ENCODE measurements at regions not wholly inside any gene's neighbourhood (a gene's known extent, or its start where the extent isn't known, plus 50 kb on each side); places are given as distances from the start of the nearest gene placed in this dataset.

- no peak for DNase-seq (ENCODE audit: low read depth)
Measured at GRCh38 chr4:123807866-123808265, 411.3 kb downstream of the SPRY1 start.

DNA sequence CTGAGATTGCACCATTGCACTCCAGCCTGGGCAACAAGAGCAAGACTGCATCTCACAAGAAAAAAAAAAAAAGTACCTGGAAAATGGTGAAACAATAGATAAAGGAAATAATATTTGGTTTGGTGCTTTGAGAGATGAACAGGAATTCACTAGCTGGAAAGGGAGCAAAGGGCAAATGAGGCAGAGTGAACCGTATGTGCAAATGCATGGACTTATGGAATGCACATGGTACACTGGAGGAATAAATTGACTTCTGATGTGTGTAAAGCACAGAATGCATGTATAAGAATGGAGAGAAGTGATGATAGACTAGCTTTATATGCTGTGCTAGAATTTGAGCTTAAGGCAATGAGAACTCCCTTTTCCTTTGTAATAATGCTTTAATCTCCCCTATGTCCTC is 413.3 kb downstream of the SPRY1 start:
- DNase-seq (ENCODE audit: low read depth) = no peak

- no peak for DNase-seq (ENCODE audit: low read depth)
Measured at GRCh38 chr4:123812066-123812390, 415.4 kb downstream of the SPRY1 start.

- no peak for DNase-seq (ENCODE audit: low read depth)
Measured at GRCh38 chr4:123813901-123814300, 417.3 kb downstream of the SPRY1 start.

DNA sequence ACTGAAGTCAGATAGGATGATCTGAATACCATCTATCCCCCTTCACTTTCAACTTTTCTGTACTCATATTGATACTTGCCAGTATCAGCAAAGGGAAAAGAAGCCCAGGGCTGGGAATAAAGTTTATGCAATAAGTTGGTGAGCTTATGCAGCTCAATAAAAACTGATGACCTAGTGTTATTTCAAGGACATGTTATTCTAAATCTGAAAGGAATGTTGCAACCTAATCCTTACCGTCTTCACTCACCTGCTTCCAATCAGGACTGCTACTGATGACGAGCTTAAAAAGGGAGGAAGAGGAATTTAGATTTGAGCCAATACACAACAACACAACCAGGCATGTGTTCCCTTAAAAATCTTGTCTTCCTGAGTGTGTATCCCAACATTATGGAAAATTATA is 419.9 kb downstream of the SPRY1 start:
- DNase-seq (ENCODE audit: low read depth) = no peak

- no peak for DNase-seq (ENCODE audit: low read depth)
Measured at GRCh38 chr4:123817025-123817688, 420.6 kb downstream of the SPRY1 start.

DNA sequence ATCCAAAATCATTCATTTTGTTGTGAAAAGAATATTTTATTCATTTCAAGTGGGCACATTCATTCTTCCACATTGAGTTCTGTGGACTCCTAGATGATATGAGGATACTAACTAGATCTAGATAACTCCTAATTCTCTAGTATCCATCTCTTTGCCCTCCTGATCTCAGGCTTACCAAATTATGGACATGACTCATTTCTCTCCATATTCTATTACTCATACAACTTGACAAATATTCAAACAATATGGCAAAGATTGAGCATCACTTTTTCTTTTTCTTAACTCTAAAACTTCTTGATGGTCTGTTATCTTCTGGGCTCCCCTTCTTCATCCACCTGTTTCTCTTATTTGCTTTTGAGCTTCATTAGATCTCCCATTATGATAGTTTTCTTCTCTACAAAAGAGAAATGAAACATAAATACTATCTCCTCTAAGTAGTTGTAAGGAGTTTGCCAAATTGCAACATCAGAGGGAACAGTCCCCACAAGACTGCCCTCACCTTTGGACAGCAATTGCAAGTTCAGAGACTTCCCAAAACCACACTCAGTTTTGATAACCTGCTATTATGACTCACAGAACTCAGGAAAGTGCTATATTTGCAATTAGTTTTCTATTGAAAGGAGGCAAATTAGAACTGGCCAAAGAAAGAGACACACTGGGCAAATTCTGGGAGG is 422.9 kb downstream of the SPRY1 start:
- no peak for DNase-seq (ENCODE audit: low read depth)

DNA sequence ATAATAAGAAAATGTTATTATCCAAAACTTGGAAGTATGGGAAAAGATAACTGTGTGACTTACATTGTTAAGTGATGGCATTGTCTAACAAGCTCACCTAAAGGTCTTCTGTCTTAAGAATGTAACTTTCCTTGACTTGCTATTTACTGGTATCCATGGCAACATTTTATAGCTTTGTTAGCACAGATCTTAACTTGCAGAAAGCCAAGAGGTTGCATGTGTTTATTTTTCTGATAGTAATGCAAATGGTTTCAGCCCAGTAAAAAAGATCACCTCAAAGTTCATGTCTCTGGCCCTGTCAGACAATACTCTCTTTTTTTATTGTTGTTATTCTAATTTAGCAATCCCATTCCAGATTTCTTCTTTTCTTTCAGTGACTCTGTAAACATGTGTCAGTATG is 425.3 kb downstream of the SPRY1 start:
- DNase-seq (ENCODE audit: low read depth) = no peak

GRCh38 chr4:123822353-123822752 is 425.8 kb downstream of the SPRY1 start:
- no peak for DNase-seq (ENCODE audit: low read depth)

GRCh38 chr4:123823244-123823643 is 426.6 kb downstream of the SPRY1 start:
- DNase-seq (ENCODE audit: low read depth) = no peak

DNA sequence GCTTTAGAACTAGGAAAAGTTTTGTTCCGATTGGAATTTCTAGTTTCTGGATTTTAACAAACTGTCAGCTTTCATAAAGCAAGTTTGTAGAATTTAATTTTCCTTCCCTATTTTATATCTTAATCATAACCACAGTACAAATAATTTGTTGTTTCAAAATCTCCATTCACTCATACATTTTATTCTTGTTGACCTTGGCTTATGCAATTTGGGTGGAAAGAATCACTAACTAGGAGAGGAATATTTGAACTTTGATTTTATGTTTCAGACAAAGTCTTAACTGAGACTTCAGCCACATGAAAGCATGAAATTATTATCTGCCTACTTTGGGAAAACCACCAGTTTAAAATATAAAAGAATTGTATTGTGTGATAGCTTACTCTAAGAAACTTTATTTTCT is 427.9 kb downstream of the SPRY1 start:
- DNase-seq (ENCODE audit: low read depth) = no peak

DNA sequence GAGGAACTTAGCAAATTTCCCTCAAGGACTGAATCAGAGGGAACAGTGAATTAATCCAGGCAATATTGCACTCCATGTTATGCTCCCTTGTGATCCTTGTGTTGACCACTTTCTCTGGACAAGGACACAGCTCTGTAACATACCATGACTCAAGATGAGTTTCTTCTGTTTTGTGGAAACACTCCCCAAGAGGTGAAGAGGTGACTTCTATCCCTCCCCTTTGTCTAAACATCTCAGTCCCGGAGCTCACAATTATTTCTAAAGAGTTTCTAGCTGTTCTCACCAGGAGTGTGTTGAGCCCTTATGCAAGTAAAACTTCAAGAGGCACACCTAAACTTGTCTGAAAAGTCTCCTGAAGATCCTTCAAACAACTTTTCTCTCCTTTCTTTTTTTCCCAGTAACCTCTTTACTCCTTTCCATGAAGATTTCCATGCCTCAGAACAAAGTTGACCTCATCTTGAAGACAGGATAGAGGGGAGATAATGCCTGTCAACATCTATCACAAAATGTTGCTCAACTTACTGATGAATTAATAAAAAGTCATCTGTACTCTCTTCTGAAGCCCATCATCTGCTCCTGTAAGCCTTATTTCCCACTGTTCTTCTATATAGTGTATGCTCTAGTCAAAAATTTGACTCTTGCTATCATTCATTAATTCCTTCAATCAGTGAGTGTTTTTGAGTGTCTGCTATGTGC is 429.1 kb downstream of the SPRY1 start:
- DNase-seq (ENCODE audit: low read depth) = no peak

- DNase-seq (ENCODE audit: low read depth) = no peak
Measured at GRCh38 chr4:123826896-123827295, 430.3 kb downstream of the SPRY1 start.

GRCh38 chr4:123827511-123827910 is 430.9 kb downstream of the SPRY1 start:
- no peak for DNase-seq (ENCODE audit: low read depth)

GRCh38 chr4:123830930-123831329 is 434.3 kb downstream of the SPRY1 start:
- DNase-seq (ENCODE audit: low read depth) = no peak

DNA sequence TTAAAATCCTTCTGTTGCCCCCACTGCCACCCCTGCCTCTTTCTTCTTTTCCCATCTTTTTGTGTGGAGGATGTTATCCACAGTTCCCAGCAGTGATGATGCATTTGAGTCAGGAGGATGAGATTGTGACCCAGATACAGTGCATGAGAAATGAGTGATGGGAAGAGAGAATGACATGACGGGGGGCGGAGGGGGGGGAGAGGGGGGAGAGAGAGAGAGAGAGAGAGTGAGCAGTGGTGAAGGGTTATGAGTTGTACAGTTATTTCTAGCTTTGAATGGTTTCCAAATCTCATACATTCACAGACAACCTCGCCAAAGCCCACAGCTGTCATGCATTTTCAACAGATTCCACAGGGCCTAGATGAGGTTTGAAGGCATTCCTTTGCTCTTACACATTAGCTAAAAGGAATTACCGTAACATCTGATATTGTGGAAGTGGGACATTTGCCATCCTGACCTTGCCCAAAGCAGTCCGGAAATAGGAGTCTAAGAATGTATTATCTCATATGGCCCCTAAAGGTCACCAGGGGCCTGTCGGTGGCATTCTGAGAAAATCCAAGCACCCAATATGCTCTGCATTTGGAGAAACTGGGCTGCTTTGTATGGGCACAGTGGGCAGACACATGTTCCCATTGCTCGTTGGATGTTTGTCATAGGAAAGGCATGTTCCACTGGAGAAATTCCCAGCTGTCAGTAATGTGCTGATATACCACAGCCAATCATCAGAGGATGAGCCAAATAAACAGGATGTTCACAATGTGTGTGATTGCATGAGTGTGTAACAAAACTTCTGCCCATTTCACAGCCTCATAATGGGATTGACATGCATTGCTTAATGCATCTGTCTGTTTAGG is 435.8 kb downstream of the SPRY1 start:
- DNase-seq (ENCODE audit: low read depth) = peak; percentile 98

GRCh38 chr4:123833171-123833643 is 436.6 kb downstream of the SPRY1 start:
- DNase-seq (ENCODE audit: low read depth) = no peak

GRCh38 chr4:123835831-123836590 is 439.4 kb downstream of the SPRY1 start:
- DNase-seq (ENCODE audit: low read depth) = no peak

DNA sequence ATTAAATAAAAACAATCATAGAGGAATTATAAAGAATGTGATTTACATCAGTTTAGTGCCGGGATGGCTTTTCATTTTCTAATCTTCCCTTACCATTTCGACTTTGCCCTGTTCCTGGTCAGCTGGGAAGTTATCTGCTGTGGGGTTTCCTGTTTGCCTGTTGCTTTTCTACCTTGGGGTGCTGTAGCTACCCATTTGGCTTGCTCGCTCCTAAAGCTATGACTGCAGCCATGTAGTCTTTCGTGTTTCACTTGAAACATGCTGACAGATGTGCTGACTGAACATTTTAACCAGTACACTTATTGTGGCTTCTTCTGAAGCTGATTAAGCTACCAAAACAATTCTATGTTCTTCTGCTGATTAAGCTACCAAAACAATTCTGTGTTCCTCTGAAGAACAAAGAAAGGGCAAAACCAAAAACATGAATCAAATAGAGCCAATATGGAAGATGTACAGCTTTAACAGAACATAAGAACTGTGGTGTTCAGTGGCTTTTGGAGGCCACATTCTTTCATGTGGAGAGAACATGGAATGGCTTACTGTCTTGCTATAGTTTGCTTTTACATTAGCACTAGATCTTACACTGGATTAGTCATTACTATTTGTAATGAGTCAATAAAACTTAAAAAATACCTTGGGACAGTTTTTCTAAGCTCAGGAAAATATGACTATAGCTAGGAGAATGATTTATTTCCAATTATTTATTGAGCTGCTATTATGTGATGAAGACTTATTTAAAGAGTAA is 440.4 kb downstream of the SPRY1 start:
- no peak for DNase-seq (ENCODE audit: low read depth)

DNA sequence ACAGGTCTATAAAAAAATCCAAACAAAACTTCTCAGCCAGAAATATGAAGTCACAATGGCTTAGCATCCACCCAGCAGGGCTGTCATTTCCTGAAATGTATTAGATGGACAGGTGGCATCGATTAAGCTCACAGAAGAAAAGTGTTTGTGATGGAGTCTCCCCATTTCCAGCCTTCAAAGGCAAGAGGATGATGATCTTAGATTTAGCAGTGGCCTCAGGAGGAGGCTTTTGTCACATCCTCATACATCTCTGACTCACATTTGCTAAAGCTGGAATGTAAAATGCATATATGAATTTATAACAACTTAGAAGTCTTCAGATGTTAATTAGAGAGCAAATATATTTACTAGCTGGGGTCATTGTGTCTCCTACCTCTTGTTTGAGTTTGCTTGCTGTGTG is 441.9 kb downstream of the SPRY1 start:
- no peak for DNase-seq (ENCODE audit: low read depth)

- DNase-seq (ENCODE audit: low read depth) = no peak
Measured at GRCh38 chr4:123840197-123840596, 443.6 kb downstream of the SPRY1 start.
